A673 (cell line): ENCODE measurements at regions not wholly inside any gene's neighbourhood (a gene's known extent, or its start where the extent isn't known, plus 50 kb on each side); places are given as distances from the start of the nearest gene placed in this dataset.

ENCODE experiments used
- CTCF ChIP-seq: fragments of 300-800, 200-600 bp; sonication (generic); conservative IDR thresholded peaks from 2 replicates; pipeline ENCODE4 v1.5.1; 2017; ENCODE audit warnings: low read depth, mild to moderate bottlenecking, antibody characterized with exemption, low read length, moderate library complexity, mixed read lengths
- EZH2 ChIP-seq: fragments of 200-600 bp; sonication (generic); IDR thresholded peaks from 2 replicates; pipeline ENCODE4 v1.6.1; 2017; ENCODE audit warnings: borderline replicate concordance, low read depth, mild to moderate bottlenecking, mixed read lengths, antibody characterized with exemption, low read length; ENCODE audit not compliant: poor library complexity, severe bottlenecking

- TF ChIP-seq CTCF, result no peak
- TF ChIP-seq EZH2, result no peak
Observed at GRCh38 chr6:168863467-168863866, 390.2 kb downstream of the THBS2 start.
